Neuron (in vitro differentiated cells): ENCODE measurements at regions not wholly inside any gene's neighbourhood (a gene's known extent, or its start where the extent isn't known, plus 50 kb on each side); places are given as distances from the start of the nearest gene placed in this dataset.

Source experiments
- H2AFZ ChIP-seq: one replicate; pipeline ENCODE4 v1.6.1; 2013; ENCODE audit warnings: low read depth, mild to moderate bottlenecking, inconsistent platforms, low read length, moderate library complexity
- H3K27me3 ChIP-seq: one replicate; pipeline ENCODE4 v1.6.1; 2013; ENCODE audit warnings: low read length; ENCODE audit not compliant: insufficient read depth
- H3K36me3 ChIP-seq: one replicate; pipeline ENCODE4 v1.6.1; 2013; ENCODE audit warnings: low read length; ENCODE audit not compliant: insufficient read depth
- H3K4me1 ChIP-seq: one replicate; pipeline ENCODE4 v1.6.1; 2013; ENCODE audit warnings: low read length; ENCODE audit not compliant: insufficient read depth
- H3K4me3 ChIP-seq: 2 replicates; pipeline ENCODE4 v1.5.1; 2013; ENCODE audit warnings: mild to moderate bottlenecking, low read length, moderate library complexity
- H3K9me3 ChIP-seq: one replicate; pipeline ENCODE4 v1.6.1; 2013; ENCODE audit warnings: low read length

GRCh38 chr9:89923961-89924504 is 319.2 kb downstream of the GADD45G start:
- H3K4me3 ChIP-seq: no peak overlapping the region
- H3K9me3 ChIP-seq: no peaks in the 10 kb centered on the region
- no peaks in the 10 kb centered on the region for H3K36me3 ChIP-seq
- H3K27me3 ChIP-seq: no peaks in the 10 kb centered on the region
- H2AFZ ChIP-seq: no peak overlapping the region
- no peaks in the 10 kb centered on the region for H3K4me1 ChIP-seq

- Histone ChIP-seq H3K27me3 (no peaks in the 10 kb centered on the region), H3K4me3 (no peak overlapping the region), H3K4me1 (no peaks in the 10 kb centered on the region), H2AFZ (no peak overlapping the region), H3K9me3 (no peaks in the 10 kb centered on the region), H3K36me3 (no peaks in the 10 kb centered on the region)
These were observed 319.8 kb downstream of the GADD45G start for GRCh38 chr9:89924611-89925010.

- Histone ChIP-seq H3K9me3 (no peaks in the 10 kb centered on the region), H3K4me1 (no peaks in the 10 kb centered on the region), H3K4me3 (no peak overlapping the region), H3K27me3 (no peaks in the 10 kb centered on the region), H3K36me3 (no peaks in the 10 kb centered on the region), H2AFZ (no peak overlapping the region)
These were observed 321.4 kb downstream of the GADD45G start for GRCh38 chr9:89926167-89926566.

- no peak overlapping the region for H2AFZ ChIP-seq
- H3K4me3 ChIP-seq: no peak overlapping the region
- no peaks in the 10 kb centered on the region for H3K27me3 ChIP-seq
- no peaks in the 10 kb centered on the region for H3K9me3 ChIP-seq
- H3K4me1 ChIP-seq: no peaks in the 10 kb centered on the region
- no peaks in the 10 kb centered on the region for H3K36me3 ChIP-seq
These were observed 321.9 kb downstream of the GADD45G start for GRCh38 chr9:89926691-89927220.

- H3K4me3 ChIP-seq: no peak overlapping the region
- H3K36me3 ChIP-seq: no peaks in the 10 kb centered on the region
- no peak overlapping the region for H2AFZ ChIP-seq
- H3K9me3 ChIP-seq: no peaks in the 10 kb centered on the region
- no peaks in the 10 kb centered on the region for H3K4me1 ChIP-seq
- H3K27me3 ChIP-seq: no peaks in the 10 kb centered on the region
These were observed 323.3 kb downstream of the GADD45G start for GRCh38 chr9:89928106-89928505.

- H3K9me3 ChIP-seq: no peaks in the 10 kb centered on the region
These were observed 323.9 kb downstream of the GADD45G start for GRCh38 chr9:89928521-89929275.

GRCh38 chr9:89929315-89929672 is 324.5 kb downstream of the GADD45G start:
- Histone ChIP-seq H3K36me3 (no peaks in the 10 kb centered on the region), H3K4me3 (no peak overlapping the region), H2AFZ (no peak overlapping the region), H3K27me3 (no peaks in the 10 kb centered on the region), H3K9me3 (no peaks in the 10 kb centered on the region), H3K4me1 (no peaks in the 10 kb centered on the region)

More at GRCh38 chr9:89928521-89929275, 323.9 kb downstream of the GADD45G start:
- Histone ChIP-seq H3K36me3 (no peaks in the 10 kb centered on the region), H3K4me3 (no peak overlapping the region), H3K4me1 (no peaks in the 10 kb centered on the region), H2AFZ (no peak overlapping the region), H3K27me3 (no peaks in the 10 kb centered on the region)

- Histone ChIP-seq H3K4me1 (no peaks in the 10 kb centered on the region), H2AFZ (no peak overlapping the region), H3K9me3 (no peaks in the 10 kb centered on the region), H3K36me3 (no peaks in the 10 kb centered on the region), H3K27me3 (no peaks in the 10 kb centered on the region), H3K4me3 (no peak overlapping the region)
These were observed 325.1 kb downstream of the GADD45G start for GRCh38 chr9:89929673-89930480.

- Histone ChIP-seq H2AFZ (no peak overlapping the region), H3K36me3 (no peaks in the 10 kb centered on the region), H3K27me3 (peaks cover 4% of the 10 kb centered on the region), H3K4me3 (no peak overlapping the region), H3K4me1 (no peaks in the 10 kb centered on the region), H3K9me3 (no peaks in the 10 kb centered on the region)
These were observed 328.8 kb downstream of the GADD45G start for GRCh38 chr9:89933578-89933977.

- no peak overlapping the region for H2AFZ ChIP-seq
- no peaks in the 10 kb centered on the region for H3K9me3 ChIP-seq
- no peaks in the 10 kb centered on the region for H3K36me3 ChIP-seq
- no peaks in the 10 kb centered on the region for H3K4me1 ChIP-seq
- H3K4me3 ChIP-seq: no peak overlapping the region
- H3K27me3 ChIP-seq: peaks cover 4% of the 10 kb centered on the region
These were observed 330.3 kb downstream of the GADD45G start for GRCh38 chr9:89935115-89935514.

- H3K4me3 ChIP-seq: no peak overlapping the region
- H3K36me3 ChIP-seq: no peaks in the 10 kb centered on the region
- no peaks in the 10 kb centered on the region for H3K9me3 ChIP-seq
- no peaks in the 10 kb centered on the region for H3K4me1 ChIP-seq
- no peak overlapping the region for H2AFZ ChIP-seq
- H3K27me3 ChIP-seq: peaks cover 4% of the 10 kb centered on the region
These were observed 331.0 kb downstream of the GADD45G start for GRCh38 chr9:89935801-89936200.

GRCh38 chr9:89937051-89937450 is 332.2 kb downstream of the GADD45G start:
- no peaks in the 10 kb centered on the region for H3K4me1 ChIP-seq
- H3K4me3 ChIP-seq: no peak overlapping the region
- H3K36me3 ChIP-seq: no peaks in the 10 kb centered on the region
- H3K27me3 ChIP-seq: peaks cover 6% of the 10 kb centered on the region
- no peak overlapping the region for H2AFZ ChIP-seq
- H3K9me3 ChIP-seq: no peaks in the 10 kb centered on the region

- H3K4me3 ChIP-seq: no peak overlapping the region
- H3K27me3 ChIP-seq: peaks cover 9% of the 10 kb centered on the region
- no peaks in the 10 kb centered on the region for H3K9me3 ChIP-seq
- no peak overlapping the region for H2AFZ ChIP-seq
- H3K4me1 ChIP-seq: no peaks in the 10 kb centered on the region
- H3K36me3 ChIP-seq: no peaks in the 10 kb centered on the region
These were observed 334.4 kb downstream of the GADD45G start for GRCh38 chr9:89939181-89939580.
